Endodermal cell (in vitro differentiated cells): ENCODE measurements at regions not wholly inside any gene's neighbourhood (a gene's known extent, or its start where the extent isn't known, plus 50 kb on each side); places are given as distances from the start of the nearest gene placed in this dataset.
"Not testable (repeated sequence)": the region's sequence is repeated elsewhere in the genome, so short reads cannot be mapped to it uniquely, and the experiment has no call there.

ENCODE experiments used
- DNase-seq: peaks from one replicate; pipeline ENCODE4 v3.0.0-alpha.2; 2017
- H3K27ac ChIP-seq: 2 replicates; pipeline ENCODE4 v1.5.1; 2013; ENCODE audit warnings: mild to moderate bottlenecking, low read depth, low read length, moderate library complexity
- H3K27me3 ChIP-seq: 2 replicates; pipeline ENCODE4 v1.6.1; 2013; ENCODE audit warnings: mild to moderate bottlenecking, low read length, moderate library complexity; ENCODE audit not compliant: insufficient read depth, control insufficient read depth, poor library complexity, severe bottlenecking
- H3K36me3 ChIP-seq: 2 replicates; pipeline ENCODE4 v1.7.0; 2013; ENCODE audit warnings: mild to moderate bottlenecking, low read length, moderate library complexity; ENCODE audit not compliant: control insufficient read depth, insufficient read depth
- H3K4me1 ChIP-seq: one replicate; pipeline ENCODE4 v1.7.0; 2013; ENCODE audit warnings: low read length; ENCODE audit not compliant: control insufficient read depth, insufficient read depth
- H3K4me3 ChIP-seq: 2 replicates; pipeline ENCODE4 v1.5.1; 2013; ENCODE audit warnings: mild to moderate bottlenecking, low read length, moderate library complexity
- H3K9ac ChIP-seq: 2 replicates; pipeline ENCODE4 v1.6.1; 2013; ENCODE audit warnings: mild to moderate bottlenecking, low read length, moderate library complexity; ENCODE audit not compliant: poor library complexity, severe bottlenecking; ENCODE audit errors: extremely low read depth
- H3K9me3 ChIP-seq: 2 replicates; pipeline ENCODE4 v1.6.1; 2013; ENCODE audit warnings: mild to moderate bottlenecking, low read length, moderate library complexity; ENCODE audit not compliant: control insufficient read depth
- H3K27ac Mint-ChIP-seq: 2 replicates; pipeline ENCODE4 v1.8.0; 2020; ENCODE audit warnings: mixed read lengths
- H3K27me3 Mint-ChIP-seq: 2 replicates; pipeline ENCODE4 v1.8.0; 2021; ENCODE audit warnings: mild to moderate bottlenecking, mixed read lengths; ENCODE audit not compliant: insufficient read depth
- H3K36me3 Mint-ChIP-seq: 2 replicates; pipeline ENCODE4 v1.8.0; 2020; ENCODE audit warnings: low read depth, mixed read lengths
- H3K4me1 Mint-ChIP-seq: 2 replicates; pipeline ENCODE4 v1.8.0; 2020; ENCODE audit warnings: mixed read lengths
- H3K4me3 Mint-ChIP-seq: 2 replicates; pipeline ENCODE4 v1.8.0; 2020; ENCODE audit warnings: mild to moderate bottlenecking, moderate library complexity, mixed read lengths
- H3K9me3 Mint-ChIP-seq: 2 replicates; pipeline ENCODE4 v1.8.0; 2020; ENCODE audit warnings: mild to moderate bottlenecking, mixed read lengths
- WGBS, 2 experiments: methylation state at CpG; one replicate each; pipeline versions ENCODE4 v1.1.5 to v1.1.7; 2013; ENCODE audit warnings: missing lambda C conversion rate in 2 of 2, mixed read lengths in 1 of 2; ENCODE audit not compliant: insufficient coverage in 1 of 2, insufficient read length in 1 of 2; 5-methylcytosine and 5-hydroxymethylcytosine counted together
- TF ChIP-seq, protein P1 (sequence below): fragments of 200-600 bp; sonication (generic); conservative IDR thresholded peaks from 2 replicates; pipeline ENCODE4 v1.5.0; 2021; ENCODE audit warnings: antibody characterized with exemption, mild to moderate bottlenecking

DNA sequence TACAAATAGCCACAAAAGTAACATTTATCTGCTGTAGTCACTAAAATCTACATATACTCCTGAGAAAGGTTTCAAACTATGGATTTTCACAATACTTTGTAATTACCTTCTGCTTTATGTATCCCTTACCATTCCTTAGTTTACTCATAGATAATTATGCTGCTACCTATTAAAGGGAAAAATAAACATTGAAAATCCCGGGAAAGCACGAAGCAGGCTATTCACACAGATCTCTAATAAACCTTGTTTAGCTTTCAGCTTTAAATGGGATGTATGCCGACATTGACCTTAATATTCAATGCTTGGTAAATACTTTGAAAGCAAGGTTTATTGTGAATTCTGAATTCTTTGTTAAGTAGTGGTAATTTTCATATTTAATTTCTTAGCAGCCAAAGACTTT, 58.5 kb upstream of the SMIM30 start:
- Histone ChIP-seq H3K4me3 (no peak overlapping the region), H3K36me3 (no peaks in the 10 kb centered on the region), H3K4me1 (no peaks in the 10 kb centered on the region), H3K27me3 (peaks cover 12% of the 10 kb centered on the region), H3K9ac (no peak overlapping the region), H3K27ac (no peak overlapping the region), H3K9me3 (no peaks in the 10 kb centered on the region)
- Mint-ChIP-seq H3K9me3 (no peaks in the 10 kb centered on the region), H3K27ac (no peak overlapping the region), H3K27me3 (peaks cover 23% of the 10 kb centered on the region), H3K36me3 (no peaks in the 10 kb centered on the region), H3K4me1 (no peaks in the 10 kb centered on the region), H3K4me3 (no peak overlapping the region)
- no peak for DNase-seq
- WGBS, 2 experiments, result 86 to 92% methylated on average over 3 of the region's 3 CpGs
- TF ChIP-seq, protein P1, sequence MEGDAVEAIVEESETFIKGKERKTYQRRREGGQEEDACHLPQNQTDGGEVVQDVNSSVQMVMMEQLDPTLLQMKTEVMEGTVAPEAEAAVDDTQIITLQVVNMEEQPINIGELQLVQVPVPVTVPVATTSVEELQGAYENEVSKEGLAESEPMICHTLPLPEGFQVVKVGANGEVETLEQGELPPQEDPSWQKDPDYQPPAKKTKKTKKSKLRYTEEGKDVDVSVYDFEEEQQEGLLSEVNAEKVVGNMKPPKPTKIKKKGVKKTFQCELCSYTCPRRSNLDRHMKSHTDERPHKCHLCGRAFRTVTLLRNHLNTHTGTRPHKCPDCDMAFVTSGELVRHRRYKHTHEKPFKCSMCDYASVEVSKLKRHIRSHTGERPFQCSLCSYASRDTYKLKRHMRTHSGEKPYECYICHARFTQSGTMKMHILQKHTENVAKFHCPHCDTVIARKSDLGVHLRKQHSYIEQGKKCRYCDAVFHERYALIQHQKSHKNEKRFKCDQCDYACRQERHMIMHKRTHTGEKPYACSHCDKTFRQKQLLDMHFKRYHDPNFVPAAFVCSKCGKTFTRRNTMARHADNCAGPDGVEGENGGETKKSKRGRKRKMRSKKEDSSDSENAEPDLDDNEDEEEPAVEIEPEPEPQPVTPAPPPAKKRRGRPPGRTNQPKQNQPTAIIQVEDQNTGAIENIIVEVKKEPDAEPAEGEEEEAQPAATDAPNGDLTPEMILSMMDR, result no peak

DNA sequence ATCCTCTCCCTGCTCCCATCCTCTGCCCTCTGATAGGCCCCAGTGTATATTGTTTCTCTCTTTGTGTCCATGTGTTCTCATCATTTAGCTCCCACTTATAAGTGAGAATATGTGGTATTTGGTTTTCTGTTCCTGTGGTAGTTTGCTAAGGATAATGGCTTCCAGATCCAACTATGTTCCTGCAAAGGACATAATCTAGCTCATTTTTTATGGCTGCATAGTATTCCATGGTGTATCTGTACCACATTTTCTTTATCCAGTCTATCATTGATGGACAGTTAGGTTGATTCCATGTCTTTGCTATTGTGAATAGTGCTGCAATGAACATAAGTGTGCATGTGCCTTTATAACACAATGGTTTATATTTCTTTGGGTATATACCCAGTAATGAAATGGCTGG, 57.8 kb upstream of the SMIM30 start:
- DNase-seq, H3K36me3 ChIP-seq, H3K27ac ChIP-seq, H3K36me3 Mint-ChIP-seq, H3K4me1 ChIP-seq, H3K9ac ChIP-seq, H3K4me3 Mint-ChIP-seq, H3K27ac Mint-ChIP-seq, H3K9me3 ChIP-seq, H3K9me3 Mint-ChIP-seq, H3K4me1 Mint-ChIP-seq, H3K4me3 ChIP-seq: not testable (repeated sequence)
- H3K27me3 ChIP-seq, result peaks cover 12% of the 10 kb centered on the region
- H3K27me3 Mint-ChIP-seq, result peaks cover 23% of the 10 kb centered on the region

DNA sequence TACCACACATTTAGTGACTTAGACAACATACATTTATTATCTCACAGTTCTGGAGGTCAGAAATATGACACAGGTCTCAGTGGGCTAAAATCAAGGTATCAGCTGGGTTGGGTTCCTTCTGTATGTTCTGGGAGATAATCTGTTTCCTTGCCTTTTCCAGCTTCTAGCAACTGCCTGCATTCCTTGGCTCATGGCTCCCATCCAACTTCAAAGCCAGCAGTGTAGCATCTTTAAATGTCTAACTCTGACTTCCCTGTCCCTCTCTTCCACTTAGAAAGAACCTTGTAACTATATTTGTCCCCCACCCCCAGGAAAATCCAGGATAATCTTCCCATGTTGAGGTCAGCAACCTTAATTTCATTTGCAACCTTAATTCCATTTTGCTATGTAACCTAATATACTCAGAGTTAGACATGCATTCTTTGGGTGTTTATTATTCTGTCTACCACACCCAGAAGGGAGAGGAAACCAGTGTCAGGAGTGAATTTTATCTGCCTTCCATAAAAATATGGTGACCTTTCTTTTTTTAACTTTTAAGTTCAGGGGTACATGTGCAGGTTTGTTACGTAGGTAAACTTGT, 57.3 kb upstream of the SMIM30 start:
- no peaks in the 10 kb centered on the region for H3K36me3 ChIP-seq
- H3K4me3 Mint-ChIP-seq, result no peak overlapping the region
- H3K9me3 Mint-ChIP-seq, result no peaks in the 10 kb centered on the region
- peaks cover 4% of the 10 kb centered on the region for H3K4me1 Mint-ChIP-seq
- H3K9me3 ChIP-seq, result no peaks in the 10 kb centered on the region
- 100% methylated on average over 1 of the region's 1 CpG; no CpG with 5 or more reads in 1 of the 2 experiments for WGBS, 2 experiments
- no peak overlapping the region for H3K27ac ChIP-seq
- no peak overlapping the region for H3K4me3 ChIP-seq
- H3K4me1 ChIP-seq, result no peaks in the 10 kb centered on the region
- no peak overlapping the region for H3K27ac Mint-ChIP-seq
- no peak for DNase-seq
- TF ChIP-seq, protein P1, result no peak
- H3K27me3 Mint-ChIP-seq, result peaks cover 23% of the 10 kb centered on the region
- peaks cover 12% of the 10 kb centered on the region for H3K27me3 ChIP-seq
- no peak overlapping the region for H3K9ac ChIP-seq
- no peaks in the 10 kb centered on the region for H3K36me3 Mint-ChIP-seq

DNA sequence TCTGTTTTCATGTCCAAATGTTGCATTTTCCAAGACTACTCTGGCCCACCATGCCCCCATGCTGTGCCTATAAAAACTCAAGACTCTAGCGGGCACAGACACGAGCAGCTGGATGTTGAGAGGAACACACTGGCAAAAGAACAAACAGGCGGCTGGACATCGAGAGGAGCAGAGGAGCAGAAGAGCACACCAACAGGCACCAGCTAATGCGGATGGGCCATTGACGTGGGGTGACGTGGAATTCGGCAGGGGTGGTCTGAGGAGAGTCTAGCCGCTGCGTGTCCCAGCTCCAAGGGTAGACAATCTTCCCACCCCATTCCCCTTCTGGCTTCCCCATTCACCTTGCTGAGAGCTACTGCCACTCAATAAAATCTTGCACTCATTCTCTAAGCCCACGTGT, 54.4 kb upstream of the SMIM30 start:
- Histone ChIP-seq H3K9ac (no peak overlapping the region), H3K4me3 (no peak overlapping the region), H3K36me3 (no peaks in the 10 kb centered on the region), H3K9me3 (no peaks in the 10 kb centered on the region), H3K4me1 (no peaks in the 10 kb centered on the region), H3K27ac (no peak overlapping the region), H3K27me3 (no peaks in the 10 kb centered on the region)
- Mint-ChIP-seq H3K9me3 (no peaks in the 10 kb centered on the region), H3K27me3 (peaks cover 10% of the 10 kb centered on the region), H3K4me3 (no peak overlapping the region), H3K36me3 (no peaks in the 10 kb centered on the region), H3K4me1 (peaks cover 4% of the 10 kb centered on the region), H3K27ac (no peak overlapping the region)
- TF ChIP-seq, protein P1, result no peak
- DNase-seq, result no peak
- 90 to 97% methylated on average over 5 to 11 of the region's 11 CpGs for WGBS, 2 experiments
